LNCAP (cell line): ENCODE measurements at regions not wholly inside any gene's neighbourhood (a gene's known extent, or its start where the extent isn't known, plus 50 kb on each side); places are given as distances from the start of the nearest gene placed in this dataset.

Experiments
- CTCF ChIP-seq: fragments of 450-650 bp; IDR thresholded peaks from 2 replicates; pipeline ENCODE4 v1.5.1; 2017; ENCODE audit warnings: mild to moderate bottlenecking

GRCh38 chr4:156021298-156021697 is 67.6 kb upstream of the CTSO start:
- TF ChIP-seq CTCF, result no peak

GRCh38 chr4:156019246-156019645 is 65.6 kb upstream of the CTSO start:
- TF ChIP-seq CTCF, result no peak

- TF ChIP-seq CTCF, result no peak
Observed at GRCh38 chr4:156018383-156018782, 64.7 kb upstream of the CTSO start.

- no peak for TF ChIP-seq CTCF
Observed at GRCh38 chr4:156015781-156016180, 62.1 kb upstream of the CTSO start.

GRCh38 chr4:156006192-156006591 is 52.5 kb upstream of the CTSO start:
- no peak for TF ChIP-seq CTCF
